ENCODE measurements at regions not wholly inside any gene's neighbourhood (a gene's known extent, or its start where the extent isn't known, plus 50 kb on each side); places are given as distances from the start of the nearest gene placed in this dataset.

DNA sequence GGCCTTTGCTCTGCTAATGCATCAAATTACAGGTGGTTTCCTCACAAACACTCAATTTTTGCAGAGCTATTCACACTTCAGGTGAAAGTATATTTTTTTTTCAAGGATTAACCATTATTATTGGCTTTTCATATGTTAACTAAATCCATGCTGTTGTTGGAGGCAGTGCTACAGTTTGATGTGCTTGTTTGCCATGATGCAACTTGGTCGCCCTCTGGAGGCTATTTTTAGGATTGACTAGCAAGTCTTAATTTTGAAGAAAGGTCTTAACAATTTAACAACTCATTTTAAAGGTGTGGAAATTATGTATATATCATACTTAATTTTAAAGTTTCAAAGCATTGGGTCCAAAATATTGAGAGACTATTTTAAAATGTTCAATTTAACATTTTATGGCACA is 168.8 kb upstream of the FAM47A start:
- DNase-seq = no peak
- no peak for ATAC-seq
- Histone ChIP-seq H3K4me3 (no peak overlapping the region), H3K9me3 (no peaks in the 10 kb centered on the region), H3K4me1 (no peaks in the 10 kb centered on the region), H3K27ac (no peak overlapping the region), H3K36me3 (no peaks in the 10 kb centered on the region), H3K27me3 (no peaks in the 10 kb centered on the region)
- intact Hi-C loops (cut with DNase I; ENCODE audit: low total_unique reads) = no loop called here
- TF ChIP-seq CTCF (IDR thresholded peaks at IDR 0.05 in 4 of 5, conservative IDR thresholded peaks at IDR 0.05 in 1 of 5) (peak in 4 of 5 experiments; percentile 21 to 56 (median 28)), POLR2A (IDR thresholded peaks at IDR 0.05) (no peak)
- in situ Hi-C loops (cut with MboI; ENCODE audit: low sequenced_read_pairs in 4 of 4) = loop anchor here in 3 of 4 donors (10.0 to 25.0 kb wide), 2 partner anchors 864 to 866 kb away; no protein-coding TSS in a partner anchor

DNA sequence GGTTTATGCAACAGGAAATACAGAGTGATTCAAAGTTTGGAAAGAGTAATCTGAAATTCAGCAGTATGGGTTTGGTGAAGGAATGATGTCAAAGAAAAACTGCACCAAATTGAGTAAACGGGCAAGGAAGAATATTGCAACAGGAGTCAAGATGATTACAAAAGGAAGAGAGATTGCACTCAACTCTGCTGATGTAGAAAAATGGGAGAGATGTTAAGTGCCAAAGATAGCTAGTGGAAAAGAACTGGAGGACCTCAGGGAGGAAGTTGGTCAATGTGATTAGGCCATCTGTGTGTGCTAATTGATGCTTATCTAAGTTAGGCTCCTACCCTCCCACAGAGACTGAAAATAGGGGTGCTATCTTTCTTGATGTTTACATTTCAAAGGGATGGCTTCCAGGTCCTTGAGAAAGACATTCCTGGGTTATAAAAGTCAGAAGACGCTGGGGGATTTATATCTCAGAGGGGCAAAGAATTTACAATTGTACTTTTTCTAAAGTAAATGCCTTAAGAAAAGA is 167.4 kb upstream of the FAM47A start:
- in situ Hi-C loops (cut with MboI; ENCODE audit: low sequenced_read_pairs in 4 of 4) (loop anchor here in 1 of 4 donors (25.0 kb wide), 1 partner anchor 862 kb away; no protein-coding TSS in a partner anchor), intact Hi-C loops (cut with DNase I; ENCODE audit: low total_unique reads) (no loop called here)
- Histone ChIP-seq H3K36me3 (no peaks in the 10 kb centered on the region), H3K4me3 (no peak overlapping the region), H3K27me3 (no peaks in the 10 kb centered on the region), H3K4me1 (no peaks in the 10 kb centered on the region), H3K27ac (no peak overlapping the region), H3K9me3 (no peaks in the 10 kb centered on the region)
- DNase-seq = no peak
- no peak for ATAC-seq
- TF ChIP-seq POLR2A (IDR thresholded peaks at IDR 0.05) (no peak), CTCF (IDR thresholded peaks at IDR 0.05 in 4 of 5, conservative IDR thresholded peaks at IDR 0.05 in 1 of 5) (no peak)

DNA sequence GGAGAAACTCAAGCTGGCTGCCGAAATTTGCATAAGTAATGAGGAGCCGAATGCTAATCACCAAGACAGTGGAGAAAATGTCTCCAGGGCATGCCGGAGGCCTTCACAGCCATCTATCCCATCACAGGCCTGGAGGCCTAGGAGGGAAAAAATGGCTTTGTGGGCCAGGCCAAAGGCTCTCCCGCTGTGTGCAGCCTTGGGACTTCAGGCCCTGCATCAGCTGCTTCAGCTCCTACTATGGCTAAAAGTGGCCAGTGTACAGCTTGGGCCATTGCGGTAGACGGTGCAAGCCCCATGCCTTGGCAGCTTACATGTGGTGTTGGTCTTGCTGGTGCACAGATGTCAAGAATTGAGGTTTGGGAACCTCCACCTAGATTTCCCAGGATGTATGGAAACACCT is 162.6 kb upstream of the FAM47A start:
- Histone ChIP-seq H3K4me1 (no peaks in the 10 kb centered on the region), H3K27me3 (no peaks in the 10 kb centered on the region), H3K4me3 (no peak overlapping the region), H3K36me3 (no peaks in the 10 kb centered on the region), H3K27ac (no peak overlapping the region), H3K9me3 (no peaks in the 10 kb centered on the region)
- in situ Hi-C loops (cut with MboI; ENCODE audit: low sequenced_read_pairs in 4 of 4) (loop anchor here in 1 of 4 donors (25.0 kb wide), 1 partner anchor 857 kb away; no protein-coding TSS in a partner anchor), intact Hi-C loops (cut with DNase I; ENCODE audit: low total_unique reads) (no loop called here)
- TF ChIP-seq POLR2A (IDR thresholded peaks at IDR 0.05) = no peak
- no peak for TF ChIP-seq CTCF (IDR thresholded peaks at IDR 0.05 in 4 of 5, conservative IDR thresholded peaks at IDR 0.05 in 1 of 5)
- ATAC-seq (no peak), DNase-seq (no peak)

- DNase-seq (no peak), ATAC-seq (no peak)
- intact Hi-C loops (cut with DNase I; ENCODE audit: low total_unique reads) (no loop called here), in situ Hi-C loops (cut with MboI; ENCODE audit: low sequenced_read_pairs in 4 of 4) (loop anchor here in 1 of 4 donors (25.0 kb wide), 1 partner anchor 851 kb away; no protein-coding TSS in a partner anchor)
- TF ChIP-seq CTCF (IDR thresholded peaks at IDR 0.05 in 4 of 5, conservative IDR thresholded peaks at IDR 0.05 in 1 of 5) (no peak), POLR2A (IDR thresholded peaks at IDR 0.05) (no peak)
- H3K4me3 ChIP-seq = no peak overlapping the region
- no peaks in the 10 kb centered on the region for H3K9me3 ChIP-seq
- no peaks in the 10 kb centered on the region for H3K4me1 ChIP-seq
- no peak overlapping the region for H3K27ac ChIP-seq
- no peaks in the 10 kb centered on the region for H3K36me3 ChIP-seq
- H3K27me3 ChIP-seq = no peaks in the 10 kb centered on the region
These were observed 156.7 kb upstream of the FAM47A start for GRCh38 chrX:34288782-34289181.

Measured in gastrocnemius medialis (tissue), 4 donors.